Testis (tissue), 2 donors: ENCODE measurements at regions not wholly inside any gene's neighbourhood (a gene's known extent, or its start where the extent isn't known, plus 50 kb on each side); places are given as distances from the start of the nearest gene placed in this dataset.

Experiments used
- DNase-seq: peaks from one replicate; pipeline ENCODE4 v3.0.0-alpha.2; 2019
- H3K27ac ChIP-seq, 2 donors: fragments of 200-600 bp; sonication (generic); one replicate each; pipeline ENCODE4 v1.5.1; 2019
- H3K27me3 ChIP-seq: fragments of 200-600 bp; sonication (generic); one replicate; pipeline ENCODE4 v1.5.1; 2019
- H3K36me3 ChIP-seq: fragments of 200-600 bp; sonication (generic); one replicate; pipeline ENCODE4 v1.5.1; 2017; ENCODE audit warnings: low read depth; ENCODE audit errors: missing control alignments
- H3K4me1 ChIP-seq: fragments of 200-600 bp; sonication (generic); one replicate; pipeline ENCODE4 v1.5.1; 2019
- H3K4me3 ChIP-seq, 2 donors: fragments of 200-600 bp; sonication (generic); one replicate each; pipeline ENCODE4 v1.5.1; 2017 to 2019
- H3K9me3 ChIP-seq: fragments of 200-600 bp; sonication (generic); one replicate; pipeline ENCODE4 v1.5.1; 2017
- POLR2A ChIP-seq: fragments of 450-650 bp; IDR thresholded peaks from one replicate; pipeline ENCODE4 v1.6.1; 2017; ENCODE audit warnings: antibody characterized with exemption, mild to moderate bottlenecking, moderate library complexity
- WGBS, 2 donors: methylation state at CpG; one replicate each; pipeline ENCODE4 v1.1.5; 2018; 5-methylcytosine and 5-hydroxymethylcytosine counted together
- intact Hi-C: fragments of 100-400 bp; cut with DNase I; formaldehyde crosslinking; loops from one replicate; pipeline ENCODE4 v1.15.1; 2023; ENCODE audit warnings: low total_unique reads
- TF ChIP-seq, protein P1 (sequence below), 3 experiments: fragments of 450-650 bp in 2 of 3; fragments of 200-600 bp in 1 of 3; sonication (generic) in 1 of 3; IDR thresholded peaks; one replicate each; pipeline ENCODE4 v1.5.1; 2016 to 2019; ENCODE audit warnings: antibody characterized with exemption in 3 of 3, mild to moderate bottlenecking in 2 of 3, moderate library complexity in 1 of 3

DNA sequence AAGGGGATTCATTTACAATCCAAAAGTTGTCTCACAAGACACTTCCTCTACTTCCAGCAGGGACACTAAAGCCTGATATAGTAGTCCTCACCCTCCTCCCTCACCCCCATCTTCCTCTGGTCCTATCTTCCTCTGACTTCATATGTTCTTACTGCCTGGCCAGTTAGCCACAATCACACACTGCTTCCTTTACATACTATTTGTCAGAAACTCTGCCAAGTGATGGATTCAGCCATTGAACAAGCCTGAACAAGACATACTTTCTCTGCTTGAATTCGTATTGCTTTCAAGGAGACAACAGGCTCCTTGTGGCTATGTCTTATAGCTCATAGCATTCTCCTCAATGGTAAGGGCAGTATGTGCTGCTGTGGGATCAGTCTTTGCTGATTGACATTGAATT lies 672.2 kb downstream of the BCL11A start:
- TF ChIP-seq, protein P1, sequence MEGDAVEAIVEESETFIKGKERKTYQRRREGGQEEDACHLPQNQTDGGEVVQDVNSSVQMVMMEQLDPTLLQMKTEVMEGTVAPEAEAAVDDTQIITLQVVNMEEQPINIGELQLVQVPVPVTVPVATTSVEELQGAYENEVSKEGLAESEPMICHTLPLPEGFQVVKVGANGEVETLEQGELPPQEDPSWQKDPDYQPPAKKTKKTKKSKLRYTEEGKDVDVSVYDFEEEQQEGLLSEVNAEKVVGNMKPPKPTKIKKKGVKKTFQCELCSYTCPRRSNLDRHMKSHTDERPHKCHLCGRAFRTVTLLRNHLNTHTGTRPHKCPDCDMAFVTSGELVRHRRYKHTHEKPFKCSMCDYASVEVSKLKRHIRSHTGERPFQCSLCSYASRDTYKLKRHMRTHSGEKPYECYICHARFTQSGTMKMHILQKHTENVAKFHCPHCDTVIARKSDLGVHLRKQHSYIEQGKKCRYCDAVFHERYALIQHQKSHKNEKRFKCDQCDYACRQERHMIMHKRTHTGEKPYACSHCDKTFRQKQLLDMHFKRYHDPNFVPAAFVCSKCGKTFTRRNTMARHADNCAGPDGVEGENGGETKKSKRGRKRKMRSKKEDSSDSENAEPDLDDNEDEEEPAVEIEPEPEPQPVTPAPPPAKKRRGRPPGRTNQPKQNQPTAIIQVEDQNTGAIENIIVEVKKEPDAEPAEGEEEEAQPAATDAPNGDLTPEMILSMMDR (IDR thresholded peaks at IDR 0.05), result no peak
- TF ChIP-seq POLR2A, result no peak
- H3K36me3 ChIP-seq, result no peaks in the 10 kb centered on the region
- H3K27ac ChIP-seq, result no peak overlapping the region
- no peaks in the 10 kb centered on the region for H3K27me3 ChIP-seq
- H3K9me3 ChIP-seq, result no peaks in the 10 kb centered on the region
- H3K4me3 ChIP-seq, result no peak overlapping the region
- no peak for DNase-seq
- H3K4me1 ChIP-seq, result no peaks in the 10 kb centered on the region
- 67 to 89% methylated on average over 1 of the region's 1 CpG for WGBS, 2 donors
- intact Hi-C loops, result no loop called here

DNA sequence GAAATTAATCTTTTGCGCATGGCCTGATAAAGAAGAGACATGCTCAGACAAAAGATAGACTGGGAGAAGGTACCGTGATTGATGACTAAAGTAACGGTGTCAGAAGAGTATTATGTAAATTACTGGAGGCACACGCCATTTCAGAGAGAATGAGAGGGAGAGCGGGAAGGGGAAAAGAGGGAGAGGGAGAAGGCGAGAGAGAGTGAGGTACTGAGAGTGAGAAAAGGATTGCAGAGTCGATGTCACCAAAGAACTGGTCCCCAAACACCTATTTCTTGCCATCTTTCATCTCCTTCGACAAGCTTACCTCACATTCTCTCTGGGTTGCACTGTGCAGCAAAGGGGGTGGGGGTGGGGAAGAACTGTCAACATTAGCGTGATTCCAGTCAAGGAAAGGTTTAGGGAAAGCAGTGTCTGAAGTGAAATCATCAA lies 673.7 kb downstream of the BCL11A start:
- TF ChIP-seq, protein P1 (IDR thresholded peaks at IDR 0.05), result no peak
- TF ChIP-seq POLR2A, result no peak
- H3K4me3 ChIP-seq, result no peak overlapping the region
- WGBS, 2 donors, result 81 to 82% methylated on average over 9 of the region's 9 CpGs
- no peaks in the 10 kb centered on the region for H3K36me3 ChIP-seq
- intact Hi-C loops, result no loop called here
- no peaks in the 10 kb centered on the region for H3K4me1 ChIP-seq
- no peak overlapping the region for H3K27ac ChIP-seq
- DNase-seq, result no peak
- no peaks in the 10 kb centered on the region for H3K9me3 ChIP-seq
- no peaks in the 10 kb centered on the region for H3K27me3 ChIP-seq

DNA sequence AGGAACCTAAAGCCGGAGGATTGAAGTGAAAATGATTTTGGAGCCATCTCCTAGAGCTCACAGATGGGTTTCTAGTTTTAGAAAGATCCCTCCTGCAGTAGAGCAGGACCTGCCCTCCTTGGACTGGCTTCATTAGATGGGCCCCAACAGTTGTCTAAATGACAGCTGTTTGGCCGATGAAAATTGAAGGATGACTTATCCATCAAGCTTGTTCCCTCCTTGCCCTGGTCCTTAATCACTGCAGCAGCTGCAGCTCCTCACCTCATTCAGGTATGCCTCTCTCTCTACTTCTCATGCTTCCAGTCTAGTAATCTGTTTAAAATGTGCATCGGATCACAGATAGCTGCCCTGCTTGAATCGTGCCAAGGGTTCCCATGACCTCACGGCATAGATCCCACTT lies 677.6 kb downstream of the BCL11A start:
- no peaks in the 10 kb centered on the region for H3K9me3 ChIP-seq
- TF ChIP-seq, protein P1 (IDR thresholded peaks at IDR 0.05), result no peak
- no peak for TF ChIP-seq POLR2A
- no peaks in the 10 kb centered on the region for H3K27me3 ChIP-seq
- no peaks in the 10 kb centered on the region for H3K4me1 ChIP-seq
- no peak overlapping the region for H3K27ac ChIP-seq
- no peaks in the 10 kb centered on the region for H3K36me3 ChIP-seq
- DNase-seq, result no peak
- H3K4me3 ChIP-seq, result no peak overlapping the region
- WGBS, 2 donors, result 84 to 85% methylated on average over 5 of the region's 5 CpGs
- intact Hi-C loops, result no loop called here

DNA sequence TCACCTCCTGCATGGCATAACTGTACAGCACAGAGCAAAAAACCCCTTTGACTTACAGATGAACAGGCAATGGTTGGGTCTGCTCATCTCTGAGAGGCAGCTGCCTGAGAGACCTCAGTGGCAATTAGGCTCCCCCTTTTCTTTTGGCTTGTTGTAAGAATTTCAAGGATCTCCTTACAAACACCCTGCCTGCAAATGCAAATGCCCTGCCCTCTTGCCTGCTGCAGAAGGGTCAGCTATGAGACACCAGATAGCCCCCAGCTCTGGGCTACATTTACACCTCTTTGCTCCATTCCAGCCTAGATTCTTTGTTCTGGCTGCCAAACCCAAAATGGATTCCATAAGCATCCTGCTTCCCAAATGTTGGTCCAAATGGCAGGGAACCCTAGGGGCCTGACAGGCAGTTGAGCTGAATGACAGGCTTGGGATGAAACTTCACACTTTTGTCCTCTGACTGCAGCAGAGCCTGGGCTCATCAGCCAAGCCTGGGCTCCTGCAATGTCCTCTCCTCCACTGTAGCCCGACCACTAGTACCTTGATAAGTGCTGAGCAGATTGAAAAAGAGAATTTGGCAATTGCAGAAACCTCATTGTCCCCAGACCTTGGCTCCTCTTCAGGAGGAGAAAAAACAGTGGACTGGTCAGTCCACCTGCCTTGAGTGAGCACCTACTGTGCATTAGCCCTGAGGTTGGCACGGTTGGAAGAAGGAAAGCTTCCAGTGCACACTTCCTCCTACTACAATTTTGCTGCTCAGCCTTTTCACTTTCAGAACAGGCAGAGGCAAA lies 678.3 kb downstream of the BCL11A start:
- Histone ChIP-seq H3K36me3 (no peaks in the 10 kb centered on the region), H3K4me1 (no peaks in the 10 kb centered on the region), H3K27ac (no peak overlapping the region), H3K27me3 (no peaks in the 10 kb centered on the region), H3K4me3 (no peak overlapping the region), H3K9me3 (no peaks in the 10 kb centered on the region)
- WGBS, 2 donors, result 71 to 74% methylated on average over 2 of the region's 2 CpGs
- no peak for DNase-seq
- TF ChIP-seq, protein P1 (IDR thresholded peaks at IDR 0.05), result no peak
- TF ChIP-seq POLR2A, result no peak
- intact Hi-C loops, result no loop called here

DNA sequence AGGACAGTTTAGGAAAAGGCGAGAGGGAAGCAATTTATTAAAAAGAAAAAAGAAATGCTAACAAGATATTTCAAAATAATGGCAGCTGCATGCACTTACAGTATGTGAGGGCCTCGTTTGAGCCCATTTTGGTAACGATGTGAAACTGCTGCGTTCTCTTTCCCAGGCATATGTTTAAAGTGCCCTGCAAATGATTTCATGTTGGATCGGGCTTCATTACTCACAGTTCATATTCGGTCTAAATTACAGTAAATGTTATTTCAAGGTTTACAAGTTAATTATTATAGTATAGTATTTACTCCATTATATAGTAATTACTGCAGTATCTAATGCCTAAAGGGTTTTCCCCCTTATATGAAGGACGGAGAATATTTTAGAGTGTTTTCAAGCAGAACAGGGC lies 679.1 kb downstream of the BCL11A start:
- H3K4me1 ChIP-seq, result no peaks in the 10 kb centered on the region
- H3K4me3 ChIP-seq, result no peak overlapping the region
- 72 to 74% methylated on average over 7 of the region's 7 CpGs for WGBS, 2 donors
- intact Hi-C loops, result no loop called here
- no peak for TF ChIP-seq POLR2A
- TF ChIP-seq, protein P1 (IDR thresholded peaks at IDR 0.05), result no peak
- no peak overlapping the region for H3K27ac ChIP-seq
- H3K9me3 ChIP-seq, result no peaks in the 10 kb centered on the region
- H3K27me3 ChIP-seq, result no peaks in the 10 kb centered on the region
- no peaks in the 10 kb centered on the region for H3K36me3 ChIP-seq
- DNase-seq, result no peak
